H9 (cell line): ENCODE measurements at regions not wholly inside any gene's neighbourhood (a gene's known extent, or its start where the extent isn't known, plus 50 kb on each side); places are given as distances from the start of the nearest gene placed in this dataset.

Experiments used
- DNase-seq: peaks from one replicate; pipeline ENCODE4 v3.0.0-alpha.2; 2017
- H2AFZ ChIP-seq: one replicate; pipeline ENCODE4 v1.6.1; 2013; ENCODE audit warnings: mild to moderate bottlenecking, low read length, control low read depth, moderate library complexity
- H2AK5ac ChIP-seq: 2 replicates; pipeline ENCODE4 v1.6.1; 2013; ENCODE audit warnings: low read length, control low read depth, mixed read lengths; ENCODE audit not compliant: insufficient read length
- H2BK120ac ChIP-seq: one replicate; pipeline ENCODE4 v1.6.1; 2013; ENCODE audit warnings: low read depth, mild to moderate bottlenecking, low read length, control low read depth, inconsistent platforms; ENCODE audit not compliant: poor library complexity, severe bottlenecking
- H2BK12ac ChIP-seq: 2 replicates; pipeline ENCODE4 v1.6.1; 2013; ENCODE audit warnings: low read length, control low read depth, mixed read lengths, low read depth; ENCODE audit not compliant: insufficient read length
- H2BK15ac ChIP-seq: 2 replicates; pipeline ENCODE4 v1.6.1; 2013; ENCODE audit warnings: low read depth, low read length, control low read depth
- H2BK20ac ChIP-seq: one replicate; pipeline ENCODE4 v1.6.1; 2013; ENCODE audit warnings: low read depth, mild to moderate bottlenecking, low read length, control low read depth, inconsistent platforms; ENCODE audit not compliant: poor library complexity, severe bottlenecking
- H2BK5ac ChIP-seq: 2 replicates; pipeline ENCODE4 v1.6.1; 2013; ENCODE audit warnings: low read length, control low read depth, mixed read lengths; ENCODE audit not compliant: insufficient read length
- H3K14ac ChIP-seq: 2 replicates; pipeline ENCODE4 v1.6.1; 2013; ENCODE audit warnings: low read length, control low read depth; ENCODE audit not compliant: insufficient read depth
- H3K18ac ChIP-seq: 2 replicates; pipeline ENCODE4 v1.6.1; 2013; ENCODE audit warnings: low read depth, mild to moderate bottlenecking, mixed read lengths, low read length, control low read depth; ENCODE audit not compliant: insufficient read length
- H3K23ac ChIP-seq: 2 replicates; pipeline ENCODE4 v1.6.1; 2013; ENCODE audit warnings: low read length, control low read depth, mixed read lengths, low read depth; ENCODE audit not compliant: insufficient read length
- H3K23me2 ChIP-seq: 2 replicates; pipeline ENCODE4 v1.6.1; 2013; ENCODE audit warnings: low read depth, mild to moderate bottlenecking, mixed read lengths, low read length, control low read depth; ENCODE audit not compliant: insufficient read length, poor library complexity, severe bottlenecking
- H3K27ac ChIP-seq: 2 replicates; pipeline ENCODE4 v1.5.1; 2013; ENCODE audit warnings: low read length, control low read depth, mixed read lengths, low read depth; ENCODE audit not compliant: insufficient read length
- H3K27me3 ChIP-seq: 2 replicates; pipeline ENCODE4 v1.6.1; 2013; ENCODE audit warnings: low read length, control low read depth, inconsistent platforms; ENCODE audit not compliant: insufficient read depth
- H3K4ac ChIP-seq: 2 replicates; pipeline ENCODE4 v1.6.1; 2013; ENCODE audit warnings: low read depth, mild to moderate bottlenecking, control low read depth, inconsistent platforms, low read length, moderate library complexity
- H3K4me1 ChIP-seq: 2 replicates; pipeline ENCODE4 v1.6.1; 2013; ENCODE audit warnings: low read length, control low read depth, inconsistent platforms; ENCODE audit not compliant: insufficient read depth
- H3K4me2 ChIP-seq: 2 replicates; pipeline ENCODE4 v1.6.1; 2013; ENCODE audit warnings: low read length, control low read depth, mixed read lengths; ENCODE audit not compliant: insufficient read length, insufficient read depth
- H3K56ac ChIP-seq: 2 replicates; pipeline ENCODE4 v1.6.1; 2013; ENCODE audit warnings: low read depth, mild to moderate bottlenecking, mixed read lengths, low read length, control low read depth; ENCODE audit not compliant: insufficient read length
- H3K79me1 ChIP-seq: 2 replicates; pipeline ENCODE4 v1.6.1; 2013; ENCODE audit warnings: low read depth, mild to moderate bottlenecking, moderate library complexity, low read length, control low read depth, inconsistent platforms; ENCODE audit not compliant: insufficient read depth, poor library complexity, severe bottlenecking
- H3K79me2 ChIP-seq: 2 replicates; pipeline ENCODE4 v1.6.1; 2013; ENCODE audit warnings: low read length, control low read depth, inconsistent platforms; ENCODE audit not compliant: insufficient read depth
- H3K9ac ChIP-seq: 2 replicates; pipeline ENCODE4 v1.6.1; 2013; ENCODE audit warnings: low read length, control low read depth, mixed read lengths; ENCODE audit not compliant: insufficient read length; ENCODE audit errors: extremely low read depth
- H3K9me3 ChIP-seq: one replicate; pipeline ENCODE4 v1.6.1; 2013; ENCODE audit warnings: low read depth, low read length, inconsistent platforms; ENCODE audit not compliant: control insufficient read depth
- H3T11ph ChIP-seq: one replicate; pipeline ENCODE4 v1.6.1; 2013; ENCODE audit warnings: mild to moderate bottlenecking, low read length, control low read depth, inconsistent platforms
- H4K20me1 ChIP-seq: one replicate; pipeline ENCODE4 v1.6.1; 2013; ENCODE audit not compliant: control insufficient read depth, insufficient read length, insufficient read depth
- H4K5ac ChIP-seq: 2 replicates; pipeline ENCODE4 v1.6.1; 2013; ENCODE audit warnings: low read depth, mild to moderate bottlenecking, mixed read lengths, low read length, control low read depth; ENCODE audit not compliant: insufficient read length
- H4K8ac ChIP-seq: replicated peaks from 2 replicates; pipeline ENCODE4 v1.6.1; 2013; ENCODE audit warnings: low read length, control low read depth, mixed read lengths, low read depth; ENCODE audit not compliant: insufficient read length
- H4K91ac ChIP-seq: 2 replicates; pipeline ENCODE4 v1.6.1; 2013; ENCODE audit warnings: low read depth, mild to moderate bottlenecking, moderate library complexity, mixed read lengths, low read length, control low read depth; ENCODE audit not compliant: insufficient read length
- H3K27ac Mint-ChIP-seq, 3 experiments: 2 replicates in 2 of 3; 3 replicates in 1 of 3; pipeline ENCODE4 v1.8.0; 2020 to 2021; ENCODE audit warnings: mixed read lengths in 3 of 3, mild to moderate bottlenecking in 1 of 3, moderate library complexity in 1 of 3
- H3K27me3 Mint-ChIP-seq: 2 replicates; pipeline ENCODE4 v1.8.0; 2021; ENCODE audit warnings: low read depth, mild to moderate bottlenecking, moderate library complexity, mixed read lengths
- H3K36me3 Mint-ChIP-seq, 3 experiments: 2 replicates in 2 of 3; 3 replicates in 1 of 3; pipeline ENCODE4 v1.8.0; 2020 to 2021; ENCODE audit warnings: low read depth in 3 of 3, mixed read lengths in 3 of 3; ENCODE audit not compliant: insufficient read depth in 1 of 3
- H3K4me1 Mint-ChIP-seq, 2 experiments: 2 replicates each; pipeline ENCODE4 v1.8.0; 2020; ENCODE audit warnings: mixed read lengths in 2 of 2
- H3K4me3 Mint-ChIP-seq, 2 experiments: 2 replicates in 1 of 2; 3 replicates in 1 of 2; pipeline ENCODE4 v1.8.0; 2020 to 2021; ENCODE audit warnings: mild to moderate bottlenecking in 2 of 2, mixed read lengths in 2 of 2, moderate library complexity in 1 of 2
- H3K9me3 Mint-ChIP-seq, 2 experiments: 2 replicates in 1 of 2; 3 replicates in 1 of 2; pipeline ENCODE4 v1.8.0; 2020; ENCODE audit warnings: mild to moderate bottlenecking in 2 of 2, mixed read lengths in 2 of 2, moderate library complexity in 1 of 2
- WGBS: extraction: QIAGEN DNeasy Blood & Tissue Kit; methylation state at CpG from one replicate; pipeline ENCODE4 v1.1.7; 2013; ENCODE audit warnings: missing lambda C conversion rate, low lambda C conversion rate, mixed read lengths; ENCODE audit not compliant: insufficient read length; ENCODE audit errors: extremely low coverage; 5-methylcytosine and 5-hydroxymethylcytosine counted together
- TF ChIP-seq, protein P1 (sequence below): fragments of 200-600 bp; sonication (generic); conservative IDR thresholded peaks from 3 replicates; pipeline ENCODE4 v1.8.0; 2021; ENCODE audit warnings: antibody characterized with exemption, mild to moderate bottlenecking

DNA sequence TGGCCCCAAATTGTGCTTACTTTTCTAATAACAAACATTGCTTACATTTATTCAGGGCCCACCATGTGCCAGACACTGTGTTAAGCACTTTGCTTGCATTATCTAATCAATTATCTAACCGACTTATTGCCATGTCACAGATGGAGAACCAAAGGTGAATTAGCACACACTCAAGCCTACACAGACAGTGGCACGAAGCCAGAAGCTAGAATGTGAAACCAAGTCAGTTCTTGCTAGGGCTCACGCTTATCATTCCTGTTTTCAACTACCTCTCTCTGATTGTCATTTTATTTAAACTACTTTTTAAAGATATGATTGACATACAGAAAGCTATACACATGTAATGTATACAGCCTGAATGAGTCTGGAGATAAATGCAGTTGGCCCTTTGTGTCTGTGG is 215.7 kb upstream of the CFAP20DC start:
- Histone ChIP-seq H2AK5ac (no peak overlapping the region), H3K4me1 (no peaks in the 10 kb centered on the region), H3K4me2 (no peak overlapping the region), H4K8ac (no peak overlapping the region), H3K23me2 (no peaks in the 10 kb centered on the region), H3K79me2 (no peaks in the 10 kb centered on the region), H2BK12ac (no peak overlapping the region), H4K5ac (no peak overlapping the region), H3K27ac (no peak overlapping the region), H3K56ac (no peak overlapping the region), H2BK5ac (no peak overlapping the region), H2BK120ac (no peak overlapping the region), H3K18ac (no peak overlapping the region), H2BK15ac (no peak overlapping the region), H3K27me3 (no peaks in the 10 kb centered on the region), H3K9ac (no peak overlapping the region), H3K4ac (no peak overlapping the region), H2BK20ac (no peak overlapping the region), H3K23ac (no peak overlapping the region), H3K79me1 (no peaks in the 10 kb centered on the region), H3K14ac (no peak overlapping the region), H3T11ph (no peak overlapping the region), H4K91ac (no peak overlapping the region), H4K20me1 (no peaks in the 10 kb centered on the region), H2AFZ (no peak overlapping the region), H3K9me3 (no peaks in the 10 kb centered on the region)
- Mint-ChIP-seq H3K36me3 (peaks cover 0 to 7% (median 1%) of the 10 kb centered on the region in 3 experiments; a peak in 3 of 7 replicates), H3K4me1 (peaks cover 0 to 2% of the 10 kb centered on the region in 2 experiments; a peak in 2 of 4 replicates), H3K27ac (no peak overlapping the region), H3K9me3 (peaks cover 4 to 5% of the 10 kb centered on the region in 2 experiments; a peak in 4 of 5 replicates), H3K4me3 (no peak overlapping the region), H3K27me3 (peaks cover 2% of the 10 kb centered on the region; the same call in 1 of the 2 replicates)
- no peak for DNase-seq
- WGBS: no CpG with 5 or more reads among the region's 3 CpGs
- TF ChIP-seq, protein P1, sequence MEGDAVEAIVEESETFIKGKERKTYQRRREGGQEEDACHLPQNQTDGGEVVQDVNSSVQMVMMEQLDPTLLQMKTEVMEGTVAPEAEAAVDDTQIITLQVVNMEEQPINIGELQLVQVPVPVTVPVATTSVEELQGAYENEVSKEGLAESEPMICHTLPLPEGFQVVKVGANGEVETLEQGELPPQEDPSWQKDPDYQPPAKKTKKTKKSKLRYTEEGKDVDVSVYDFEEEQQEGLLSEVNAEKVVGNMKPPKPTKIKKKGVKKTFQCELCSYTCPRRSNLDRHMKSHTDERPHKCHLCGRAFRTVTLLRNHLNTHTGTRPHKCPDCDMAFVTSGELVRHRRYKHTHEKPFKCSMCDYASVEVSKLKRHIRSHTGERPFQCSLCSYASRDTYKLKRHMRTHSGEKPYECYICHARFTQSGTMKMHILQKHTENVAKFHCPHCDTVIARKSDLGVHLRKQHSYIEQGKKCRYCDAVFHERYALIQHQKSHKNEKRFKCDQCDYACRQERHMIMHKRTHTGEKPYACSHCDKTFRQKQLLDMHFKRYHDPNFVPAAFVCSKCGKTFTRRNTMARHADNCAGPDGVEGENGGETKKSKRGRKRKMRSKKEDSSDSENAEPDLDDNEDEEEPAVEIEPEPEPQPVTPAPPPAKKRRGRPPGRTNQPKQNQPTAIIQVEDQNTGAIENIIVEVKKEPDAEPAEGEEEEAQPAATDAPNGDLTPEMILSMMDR: no peak
